HG02885 (cell line): ENCODE measurements at regions not wholly inside any gene's neighbourhood (a gene's known extent, or its start where the extent isn't known, plus 50 kb on each side); places are given as distances from the start of the nearest gene placed in this dataset.

Experiments
- ATAC-seq: cut with Tn5 transposase; IDR thresholded peaks from one replicate; pipeline ENCODE4 v1.9.1; 2021; ENCODE audit warnings: mild to moderate bottlenecking; ENCODE audit not compliant: unreplicated experiment, poor library complexity

DNA sequence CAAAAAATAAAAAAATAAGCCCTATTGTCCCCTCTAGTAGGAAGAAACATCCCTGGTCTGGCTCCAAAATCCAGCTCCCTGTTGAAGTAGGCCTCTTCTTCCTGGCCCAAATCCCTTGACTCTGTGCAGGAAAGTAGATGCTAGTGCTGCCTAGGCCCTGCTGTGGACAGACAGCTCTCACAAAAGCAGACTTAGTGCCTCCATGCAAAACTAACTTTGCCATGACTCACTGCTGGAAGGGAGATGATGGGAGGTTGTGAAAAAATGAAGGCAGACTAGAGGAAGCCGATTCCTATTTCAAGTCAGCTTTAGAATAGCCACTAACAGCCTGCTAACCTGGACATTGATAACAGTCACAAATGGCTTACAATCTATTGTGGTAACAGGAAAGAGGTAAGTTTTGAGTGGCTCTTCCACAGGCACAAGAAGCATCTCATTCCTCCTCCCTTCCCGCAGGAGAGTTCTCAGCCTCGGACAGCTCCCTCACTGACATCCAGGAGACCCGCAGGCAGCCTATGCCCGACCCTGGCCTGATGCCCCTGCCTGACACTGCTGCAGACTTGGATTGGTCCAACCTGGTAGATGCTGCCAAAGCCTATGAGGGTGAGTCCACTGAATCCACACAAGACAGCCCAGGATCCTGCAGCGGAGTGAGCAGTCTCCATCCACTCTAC lies 198.9 kb upstream of the RGS6 start:
- ATAC-seq = no peak

DNA sequence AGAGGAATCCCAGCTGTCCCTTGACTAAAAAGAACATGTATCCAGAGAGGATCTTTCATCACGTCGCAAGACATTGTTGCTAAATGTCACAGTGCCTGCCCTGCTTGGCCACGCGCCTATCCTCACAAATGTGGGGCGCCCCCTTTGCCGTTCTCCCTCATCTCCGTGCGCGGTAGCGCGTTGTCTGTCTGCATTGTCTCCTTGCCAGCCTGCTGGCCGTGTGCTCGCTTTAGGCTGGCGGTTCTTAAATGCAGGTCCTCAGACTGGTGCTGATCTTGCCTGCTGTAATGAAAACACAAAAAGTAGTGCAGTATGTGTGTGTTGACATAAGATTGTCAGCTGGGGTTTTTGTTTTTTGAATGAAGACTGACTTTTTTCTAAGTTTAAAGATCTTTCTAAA lies 198.2 kb upstream of the RGS6 start:
- ATAC-seq = no peak

DNA sequence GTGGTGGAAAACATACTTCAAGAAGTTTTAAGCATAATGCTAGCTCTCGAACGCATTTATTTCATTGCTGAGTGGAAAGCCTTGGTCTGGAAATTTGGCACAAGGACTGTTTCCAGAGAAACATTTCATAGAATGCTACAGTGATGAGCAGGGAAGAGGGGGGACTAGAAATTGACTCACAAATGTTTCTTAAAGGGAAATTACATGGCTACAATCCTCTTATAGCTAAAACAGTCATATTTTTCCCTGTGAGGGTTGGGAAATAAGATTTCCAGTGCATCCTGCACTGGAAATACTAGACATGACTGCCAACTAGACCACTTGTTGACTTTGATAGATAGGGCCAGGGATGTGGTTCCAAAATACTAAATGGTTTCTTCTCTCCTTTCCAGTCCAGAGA lies 197.3 kb upstream of the RGS6 start:
- no peak for ATAC-seq

DNA sequence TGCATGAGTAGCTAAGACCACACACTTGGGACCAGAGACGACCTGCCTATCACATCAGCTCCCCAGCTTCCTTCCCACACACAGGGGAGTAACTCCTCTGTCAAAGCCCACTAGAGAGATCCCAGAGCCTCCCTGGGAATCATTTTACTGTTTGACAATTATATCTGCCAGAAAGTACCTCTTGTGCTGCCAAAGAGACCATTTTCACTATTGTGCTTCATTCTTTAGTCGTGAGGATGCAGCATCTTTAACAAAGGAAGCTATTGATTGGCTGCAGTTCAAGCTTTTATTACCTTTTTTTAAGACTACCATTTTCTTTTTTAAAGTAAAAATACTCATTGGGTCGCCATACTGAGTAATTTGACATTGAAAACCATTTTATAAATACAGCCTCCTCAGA lies 194.5 kb upstream of the RGS6 start:
- no peak for ATAC-seq

DNA sequence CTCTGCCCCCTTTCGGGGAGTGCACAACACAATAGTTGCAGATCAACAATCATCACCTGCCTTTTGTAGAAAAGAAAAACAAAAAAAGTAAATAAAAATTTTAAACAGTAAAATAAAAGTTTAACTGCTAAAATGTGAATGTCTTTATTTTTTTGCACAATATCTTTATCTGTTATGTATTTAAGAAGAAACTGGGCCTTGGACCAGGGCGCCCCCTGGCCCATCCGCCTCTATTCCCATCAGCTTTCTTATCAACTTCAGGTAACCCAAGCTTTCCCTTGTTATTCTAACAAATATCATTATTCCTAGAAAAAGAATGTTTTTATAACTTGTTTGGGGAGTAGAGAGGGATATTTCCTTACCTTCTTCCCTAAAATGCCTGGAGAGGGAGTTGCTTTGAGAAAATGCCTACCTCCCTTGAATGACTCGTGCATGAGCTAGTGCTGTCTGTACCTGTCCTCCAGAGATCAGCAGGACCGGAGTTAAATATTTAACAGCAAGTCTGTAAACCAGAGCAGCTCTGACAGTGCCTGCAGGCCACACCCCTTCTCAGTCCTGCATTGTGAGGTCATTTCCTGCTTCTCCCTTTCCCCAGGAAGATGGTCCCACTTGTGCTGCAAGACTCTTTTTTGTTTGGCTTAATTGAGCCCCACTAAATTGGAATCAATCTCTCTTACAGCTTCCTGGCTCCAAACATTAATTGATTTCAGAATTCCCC lies 192.8 kb upstream of the RGS6 start:
- no peak for ATAC-seq

DNA sequence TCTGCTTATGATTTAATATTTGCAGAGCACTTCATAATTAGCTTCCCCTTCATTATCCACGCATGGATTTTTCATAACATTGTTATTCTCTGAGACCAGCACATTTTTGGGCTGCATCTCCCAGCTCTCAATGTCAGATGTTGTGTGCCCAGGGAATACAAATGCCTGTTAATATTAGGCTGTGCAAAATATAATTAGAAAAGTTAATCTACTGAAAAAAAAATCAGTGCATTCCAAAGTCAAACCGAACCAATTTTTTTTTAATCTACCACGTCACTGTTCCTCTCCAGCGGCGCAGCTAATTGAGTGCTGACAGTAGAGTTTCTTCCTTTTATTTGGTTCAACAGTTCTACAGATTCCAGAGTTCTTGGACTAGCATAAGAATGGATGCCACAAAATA lies 191.0 kb upstream of the RGS6 start:
- no peak for ATAC-seq

DNA sequence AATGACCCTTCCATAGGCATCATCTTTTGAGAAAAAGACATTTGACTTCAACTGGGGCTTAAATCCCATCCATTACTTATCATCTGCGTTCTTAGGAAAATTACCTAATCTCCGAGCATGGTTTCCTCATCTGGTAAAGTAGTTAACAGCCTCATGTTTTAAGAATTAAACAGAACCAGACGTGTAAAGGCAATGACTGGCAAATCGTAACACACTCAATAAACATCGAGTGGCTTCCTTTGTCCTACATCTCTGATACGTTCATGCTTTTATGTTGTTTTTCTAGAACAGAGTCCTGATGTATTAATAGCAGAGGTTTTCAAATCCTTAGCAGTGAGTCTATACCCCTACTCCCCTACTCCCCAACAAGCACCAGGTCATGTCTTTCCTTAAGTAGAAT lies 189.7 kb upstream of the RGS6 start:
- ATAC-seq = no peak

DNA sequence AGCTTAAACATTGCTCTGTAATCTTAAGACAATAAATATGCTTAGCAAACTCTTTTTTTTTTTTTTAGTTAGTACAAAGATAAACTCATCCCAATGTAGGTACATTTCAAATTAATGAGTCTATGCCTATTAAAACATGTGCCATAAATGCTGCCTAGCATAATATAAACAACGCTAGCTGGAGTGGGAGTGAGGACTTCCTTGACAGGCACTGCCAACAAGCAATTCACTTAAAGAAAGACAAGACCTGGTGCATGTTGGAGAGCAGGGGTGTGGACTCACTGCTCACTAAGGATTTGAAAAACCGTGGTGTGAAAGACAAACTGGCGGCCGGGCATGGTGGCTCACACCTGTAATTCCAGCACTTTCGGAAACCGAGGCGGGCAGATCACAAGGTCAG lies 187.2 kb upstream of the RGS6 start:
- no peak for ATAC-seq

DNA sequence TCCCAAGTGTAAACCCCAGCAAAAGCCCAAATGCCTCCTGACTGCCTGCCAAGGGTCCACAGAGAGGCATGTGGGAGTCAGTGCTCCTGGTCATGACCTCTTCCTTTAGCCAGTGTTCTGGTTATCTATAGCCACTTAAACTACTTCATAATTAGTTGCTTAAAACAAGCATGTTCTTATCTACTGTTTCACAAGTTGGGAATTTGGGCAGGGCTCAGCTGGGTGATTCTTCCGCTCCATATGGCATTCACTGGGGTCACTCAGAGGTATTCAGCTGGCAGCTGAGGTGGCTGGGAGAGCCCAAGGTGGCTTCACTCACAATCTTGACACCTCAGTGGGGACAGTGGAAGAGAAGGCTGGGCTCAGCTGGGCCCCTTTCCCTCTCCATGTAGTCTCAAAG lies 184.0 kb upstream of the RGS6 start:
- no peak for ATAC-seq

DNA sequence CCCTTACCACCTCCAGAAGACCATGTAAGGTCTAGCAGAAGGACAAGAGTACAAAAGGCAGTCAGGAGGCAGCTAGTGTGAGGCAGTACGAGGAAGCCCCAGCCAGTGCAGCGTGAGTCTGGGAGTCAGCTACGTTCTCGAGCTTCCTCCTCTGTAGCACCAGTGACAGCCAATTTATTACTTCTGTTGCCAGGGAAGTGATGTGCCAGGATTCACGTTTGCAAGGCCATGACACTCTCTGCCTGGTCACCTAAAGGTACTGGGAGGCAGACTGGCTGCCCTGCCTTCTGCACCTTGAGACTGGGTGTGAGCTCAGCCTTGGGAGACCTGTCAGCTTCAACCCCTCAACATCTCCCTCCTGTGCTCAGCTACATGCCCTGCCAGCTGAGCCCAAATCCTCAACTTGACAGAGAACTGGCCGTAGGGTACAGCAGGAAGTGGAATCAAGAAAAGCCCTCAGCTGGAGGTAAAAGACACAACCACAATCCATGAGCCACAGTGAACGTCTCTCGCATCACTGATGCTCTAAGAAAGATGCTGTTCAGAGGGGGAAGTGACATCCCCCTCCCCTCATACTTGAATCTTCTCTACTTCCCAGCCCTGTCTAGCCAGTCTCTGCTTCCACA lies 182.5 kb upstream of the RGS6 start:
- no peak for ATAC-seq

DNA sequence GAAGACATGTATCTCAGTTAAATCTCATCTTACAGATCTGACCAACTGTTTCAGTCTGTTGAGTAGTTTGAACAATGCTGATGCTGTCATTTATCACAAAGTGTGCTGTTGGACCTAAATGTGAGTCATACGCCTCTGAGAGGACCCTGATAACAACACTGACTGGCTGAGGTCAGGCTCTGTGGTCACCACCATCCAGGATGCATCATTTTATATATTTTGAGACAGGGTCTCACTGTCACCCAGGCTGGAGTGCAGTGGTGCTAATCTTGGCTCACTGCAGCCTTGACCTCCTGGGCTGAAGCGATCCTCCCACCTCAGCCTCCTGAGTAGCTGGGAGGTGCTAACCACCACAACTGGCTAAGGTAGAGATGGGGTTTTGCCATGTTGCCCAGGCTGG lies 181.0 kb upstream of the RGS6 start:
- ATAC-seq = no peak

DNA sequence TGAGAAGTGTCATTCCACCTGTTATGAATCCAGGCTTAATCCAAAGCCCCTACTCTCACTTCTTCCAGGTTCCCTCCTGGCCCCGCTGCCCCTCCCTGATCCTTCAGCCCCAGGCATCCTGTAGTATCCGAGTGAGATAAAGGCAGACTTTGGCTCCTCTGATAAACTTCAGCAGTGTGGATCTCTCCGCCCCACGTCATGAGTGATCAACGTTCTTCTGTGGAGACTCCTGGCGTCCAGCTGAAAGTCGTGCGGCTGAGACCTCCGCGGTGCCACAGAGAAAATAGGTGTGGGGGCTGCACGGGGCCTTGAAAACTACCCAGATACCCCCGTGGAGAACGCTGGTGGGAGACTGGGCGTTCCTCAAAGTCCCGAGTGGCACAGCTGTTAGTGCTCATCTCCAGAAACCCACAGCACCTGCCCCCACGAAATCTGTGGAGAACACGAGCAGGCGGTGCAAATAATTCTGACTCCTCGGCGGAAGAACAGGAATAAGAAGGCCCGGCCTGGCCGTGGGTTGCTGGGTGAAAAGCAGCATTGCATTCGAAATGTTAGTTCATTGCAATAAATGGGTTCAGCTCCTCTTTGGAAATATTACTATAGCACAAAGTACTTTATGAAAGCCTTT lies 180.0 kb upstream of the RGS6 start:
- ATAC-seq = no peak

DNA sequence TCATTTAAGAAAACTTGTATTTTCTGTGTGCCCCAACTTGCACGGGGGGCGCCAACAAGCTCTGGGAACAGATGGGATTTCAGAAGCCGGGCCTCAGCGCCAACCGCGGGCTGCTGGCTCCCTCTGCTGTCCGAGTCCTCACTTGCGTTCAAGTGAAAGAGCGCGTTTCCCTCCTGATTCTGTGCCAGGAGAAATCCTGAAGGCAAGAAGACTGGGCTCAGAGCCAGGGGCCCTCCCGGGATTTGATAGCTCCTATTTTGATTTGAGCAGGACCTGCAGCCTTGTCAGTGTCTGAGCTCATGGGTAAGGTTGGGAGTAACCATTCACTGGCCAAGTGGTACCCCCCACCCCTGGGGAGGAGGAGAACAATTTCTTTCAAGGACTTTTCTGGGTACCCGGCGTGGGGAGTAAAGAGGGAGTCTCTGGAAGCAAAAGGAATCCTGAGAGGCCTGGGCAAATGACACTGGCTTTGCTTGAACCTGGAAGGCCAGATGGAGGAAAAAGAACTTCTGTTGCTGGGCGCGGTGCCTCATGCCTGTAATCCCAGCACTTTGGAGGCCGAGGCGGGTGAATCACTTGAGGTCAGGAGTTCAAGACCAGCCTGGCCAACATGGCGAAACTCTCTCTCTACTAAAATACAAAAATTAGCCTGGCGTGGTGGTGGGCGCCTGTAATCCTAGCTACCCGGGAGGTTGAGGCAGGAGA lies 179.0 kb upstream of the RGS6 start:
- ATAC-seq = peak; percentile 49

DNA sequence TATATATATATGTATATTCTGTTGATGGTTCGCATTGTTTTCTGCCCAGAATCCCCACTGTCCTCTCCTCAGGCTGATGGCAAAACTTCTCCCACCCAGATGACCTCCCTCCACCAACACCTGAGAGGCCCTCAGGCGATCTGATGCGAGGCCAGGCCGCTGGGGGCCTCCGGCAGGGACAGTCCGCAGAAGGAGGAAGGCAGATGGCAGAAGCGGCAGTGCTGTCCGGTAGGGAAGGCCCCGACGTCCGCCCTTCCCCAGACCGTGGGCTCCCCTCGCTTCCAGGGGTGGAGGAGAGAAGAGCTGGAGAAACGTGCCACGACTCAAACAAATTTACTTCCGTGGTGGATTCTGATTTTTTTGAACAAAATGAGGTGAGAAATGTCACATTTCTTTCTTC lies 178.3 kb upstream of the RGS6 start:
- no peak for ATAC-seq

DNA sequence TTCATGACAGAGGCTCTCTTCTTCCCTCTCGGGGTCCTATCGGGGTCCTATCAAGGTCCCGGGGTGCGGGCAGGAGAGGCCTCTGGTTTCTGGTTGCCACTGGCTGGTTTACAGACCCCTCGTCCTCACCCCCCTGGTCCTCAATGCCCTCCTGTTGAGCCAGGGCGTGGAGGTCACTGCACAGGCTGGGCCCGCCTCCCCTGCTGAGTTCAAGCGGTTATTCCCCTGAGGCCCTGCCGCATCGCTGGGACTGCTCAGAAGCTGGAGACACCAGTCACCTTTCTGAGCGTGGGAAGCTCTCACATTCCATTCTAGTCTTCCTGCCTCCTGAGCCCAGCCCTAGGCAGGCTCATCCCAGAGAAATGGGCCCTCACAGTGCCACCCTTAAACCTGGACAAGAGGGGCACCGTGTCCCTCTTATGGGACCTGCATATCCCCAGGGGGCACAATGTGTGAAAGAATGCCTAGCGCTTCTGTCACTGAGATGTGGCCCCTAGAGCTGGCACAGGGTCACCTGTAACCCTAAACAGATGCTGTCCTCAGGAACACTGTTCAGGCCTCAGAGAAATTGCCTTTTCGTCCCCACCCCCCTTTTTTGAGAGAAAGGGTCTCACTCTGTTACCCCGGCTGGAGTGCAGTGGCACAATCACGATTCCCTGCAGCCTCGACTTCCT lies 177.7 kb upstream of the RGS6 start:
- no peak for ATAC-seq

DNA sequence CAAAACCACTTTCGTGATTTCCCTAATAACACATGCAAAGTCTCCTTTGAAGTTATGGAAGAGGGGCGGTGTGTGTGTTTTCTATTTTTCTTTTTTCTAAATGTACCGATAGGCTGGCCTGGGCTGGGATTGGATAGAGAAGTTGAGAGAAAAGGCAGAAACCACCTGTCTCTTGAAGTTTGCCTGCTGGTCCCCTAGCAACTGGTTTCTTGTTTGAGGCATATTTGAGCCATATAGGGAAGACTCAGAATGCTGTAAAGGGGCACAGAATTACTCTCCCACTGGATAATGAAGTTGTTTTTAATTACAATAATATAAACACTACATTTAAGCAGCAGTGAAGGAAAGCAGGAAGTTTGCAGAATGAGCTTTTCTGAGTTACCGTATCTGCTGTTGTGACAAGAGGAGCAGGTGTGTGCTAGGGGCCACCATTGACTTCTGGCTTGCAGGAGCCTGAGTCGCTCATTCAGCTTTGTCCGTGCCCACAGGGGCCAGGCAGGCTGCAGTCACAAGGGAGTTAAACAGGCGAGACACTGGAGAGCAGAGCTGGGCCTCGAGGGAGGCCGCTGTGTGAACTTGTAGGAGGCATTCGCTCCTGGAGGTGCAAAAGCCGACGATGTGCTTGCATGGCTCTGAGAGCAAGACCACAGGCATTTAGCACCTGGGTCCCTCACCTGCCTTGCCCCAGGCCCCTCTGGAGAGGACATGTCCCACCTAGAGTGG lies 173.8 kb upstream of the RGS6 start:
- ATAC-seq = no peak

DNA sequence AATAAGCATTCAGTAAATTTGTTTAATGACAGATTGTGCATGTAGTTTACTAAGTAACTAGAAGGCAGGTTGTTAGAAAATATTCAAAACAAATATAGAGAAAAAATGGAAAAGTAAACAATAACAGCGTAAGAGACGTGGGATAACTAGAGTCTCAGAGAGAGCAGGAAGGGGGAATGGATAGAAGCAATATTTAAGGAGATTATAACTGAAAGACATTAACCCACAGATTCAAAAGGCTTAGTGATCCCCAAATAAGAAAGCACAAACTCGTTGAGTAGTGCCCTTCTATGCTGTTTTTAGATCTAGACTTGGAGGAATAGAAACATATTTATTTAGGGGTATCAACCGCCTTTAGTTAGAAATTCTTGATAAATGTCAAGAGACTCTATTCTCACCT lies 169.7 kb upstream of the RGS6 start:
- no peak for ATAC-seq

DNA sequence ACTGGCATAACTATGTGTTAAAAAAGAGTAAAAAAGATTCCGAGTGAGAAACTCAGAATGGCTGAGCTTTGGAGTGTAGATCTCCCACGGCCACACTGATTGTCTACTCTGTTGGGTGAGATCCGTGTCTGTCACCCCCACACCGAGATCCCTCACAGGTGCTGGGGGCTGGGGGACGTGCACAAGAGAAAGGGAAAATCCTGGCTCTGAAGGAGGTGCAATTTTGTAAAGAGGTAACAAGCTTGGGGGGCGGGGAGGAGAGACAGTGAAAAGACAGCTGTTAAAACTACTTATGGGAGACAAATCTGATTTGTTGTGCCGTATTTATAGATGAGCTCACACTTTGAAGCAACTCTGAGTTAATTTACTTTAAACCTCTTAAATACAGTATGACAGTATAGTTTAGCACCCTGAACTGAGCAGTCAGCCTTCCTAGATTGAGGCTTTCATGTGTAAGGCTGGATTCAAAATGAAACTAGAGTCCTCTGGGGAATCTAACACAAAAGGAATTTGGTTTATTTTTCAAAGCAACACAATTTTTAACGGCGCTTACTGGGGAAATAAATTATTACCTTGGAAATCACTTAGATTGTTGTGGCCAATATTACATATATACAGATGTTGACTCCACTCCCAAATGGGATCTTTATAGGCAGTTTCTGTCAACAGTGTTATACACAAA lies 167.4 kb upstream of the RGS6 start:
- no peak for ATAC-seq

DNA sequence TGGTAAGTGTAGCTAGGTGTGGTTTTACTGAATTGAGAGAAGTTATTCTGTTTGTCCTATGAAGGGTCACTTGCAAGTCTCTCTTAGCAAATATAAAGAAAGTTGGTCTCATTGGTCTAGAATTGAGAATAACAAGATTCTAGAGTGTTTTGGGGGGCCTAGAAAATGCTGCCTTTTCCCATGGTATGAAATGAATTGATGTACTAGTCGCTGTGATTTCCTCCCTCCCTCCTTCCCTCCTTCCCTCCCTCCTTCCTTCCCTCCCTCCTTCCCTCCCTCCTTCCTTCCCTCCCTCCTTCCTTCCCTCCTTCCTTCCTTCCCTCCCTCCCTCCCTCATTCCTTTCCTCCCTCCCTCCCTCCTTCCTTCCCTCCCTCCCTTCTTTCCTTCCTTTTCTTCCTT lies 166.7 kb upstream of the RGS6 start:
- ATAC-seq = no peak
